Fibroblast of villous mesenchyme (primary cell): ENCODE measurements at regions not wholly inside any gene's neighbourhood (a gene's known extent, or its start where the extent isn't known, plus 50 kb on each side); places are given as distances from the start of the nearest gene placed in this dataset.

ENCODE experiments used
- DNase-seq: peaks from one replicate; pipeline ENCODE4 v3.0.0-alpha.2; 2010; ENCODE audit warnings: low read depth
- H3K4me3 ChIP-seq: 2 replicates; pipeline ENCODE4 v1.5.1; 2011; ENCODE audit warnings: low read depth, mild to moderate bottlenecking, low read length
- CTCF ChIP-seq: IDR thresholded peaks from 2 replicates; pipeline ENCODE4 v1.5.1; 2012; ENCODE audit warnings: low read depth, mild to moderate bottlenecking, low read length; ENCODE audit not compliant: insufficient read depth

GRCh38 chr17:77439189-77440018 is 298.6 kb downstream of the SEC14L1 start:
- H3K4me3 ChIP-seq, result no peak overlapping the region
- no peak for DNase-seq
- no peak for TF ChIP-seq CTCF

- no peak for DNase-seq
- no peak overlapping the region for H3K4me3 ChIP-seq
- TF ChIP-seq CTCF, result no peak
Measured at GRCh38 chr17:77440560-77440981, 299.8 kb downstream of the SEC14L1 start.

- DNase-seq, result peak; percentile 86
- H3K4me3 ChIP-seq, result no peak overlapping the region
- TF ChIP-seq CTCF, result no peak
Measured at GRCh38 chr17:77441130-77441920, 300.6 kb downstream of the SEC14L1 start.

- H3K4me3 ChIP-seq, result no peak overlapping the region
- TF ChIP-seq CTCF, result no peak
- no peak for DNase-seq
Measured at GRCh38 chr17:77441940-77442339, 301.2 kb downstream of the SEC14L1 start.

GRCh38 chr17:77442976-77443747 is 302.4 kb downstream of the SEC14L1 start:
- H3K4me3 ChIP-seq, result no peak overlapping the region
- TF ChIP-seq CTCF, result no peak
- peak; percentile 61 for DNase-seq

- no peak for TF ChIP-seq CTCF
- no peak overlapping the region for H3K4me3 ChIP-seq
- no peak for DNase-seq
Measured at GRCh38 chr17:77443748-77444260, 303.0 kb downstream of the SEC14L1 start.
